Hematopoietic multipotent progenitor cell treated with erythropoietin and hydrocortisone succinate and interleukin-3 and kit ligand, for 15 days (in vitro differentiated cells): ENCODE measurements at regions not wholly inside any gene's neighbourhood (a gene's known extent, or its start where the extent isn't known, plus 50 kb on each side); places are given as distances from the start of the nearest gene placed in this dataset.
"Not testable (repeated sequence)": the region's sequence is repeated elsewhere in the genome, so short reads cannot be mapped to it uniquely, and the experiment has no call there.

ENCODE experiments used
- DNase-seq: peaks from one replicate; pipeline ENCODE4 v3.0.0-alpha.2; 2015; ENCODE audit warnings: low spot score

DNA sequence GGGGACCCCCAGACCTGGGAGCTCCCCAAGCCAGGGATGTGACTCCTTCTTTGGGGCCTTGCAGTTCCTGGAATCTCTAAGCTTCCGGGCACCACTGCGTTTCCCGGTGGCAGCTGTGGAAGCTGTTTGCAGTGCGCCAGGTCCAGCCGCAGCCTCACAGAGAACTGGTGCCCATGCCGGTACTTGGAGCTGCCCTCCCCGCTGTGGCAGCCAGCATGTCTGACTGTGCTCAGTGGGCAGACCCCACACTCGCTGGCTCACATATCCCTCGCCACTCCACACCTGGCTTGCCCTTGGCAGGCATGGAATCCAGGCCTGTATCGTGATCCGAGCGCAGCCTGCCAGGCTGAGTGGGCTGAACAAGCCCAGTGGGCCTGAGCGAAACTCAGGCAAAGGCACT, 753.2 kb upstream of the PCDH20 start:
- DNase-seq: no peak

GRCh38 chr13:62167650-62168172, 752.1 kb upstream of the PCDH20 start:
- no peak for DNase-seq

GRCh38 chr13:62162860-62163259, 747.2 kb upstream of the PCDH20 start:
- no peak for DNase-seq

DNA sequence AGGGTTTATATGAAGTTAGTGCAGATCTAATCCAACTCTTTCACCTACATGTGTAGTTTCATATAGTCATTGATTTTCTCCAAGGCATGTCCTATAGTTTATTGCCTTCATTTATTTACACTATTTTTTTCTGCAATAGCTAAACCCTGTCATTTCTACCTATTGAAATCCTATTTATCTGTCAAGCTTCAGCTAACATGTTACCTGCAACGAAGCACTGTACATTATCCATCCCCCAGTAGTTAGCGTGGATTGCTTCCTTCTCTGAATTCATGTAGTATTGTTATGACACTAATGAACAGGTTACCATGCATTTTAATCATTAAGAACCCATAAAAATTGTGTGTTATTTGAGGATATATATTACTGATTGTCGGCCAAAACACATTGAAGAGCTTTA, 742.9 kb upstream of the PCDH20 start:
- DNase-seq: no peak

GRCh38 chr13:62151724-62152123, 736.1 kb upstream of the PCDH20 start:
- DNase-seq: not testable (repeated sequence)

- DNase-seq: no peak
Observed at GRCh38 chr13:62142048-62142447, 726.4 kb upstream of the PCDH20 start.

DNA sequence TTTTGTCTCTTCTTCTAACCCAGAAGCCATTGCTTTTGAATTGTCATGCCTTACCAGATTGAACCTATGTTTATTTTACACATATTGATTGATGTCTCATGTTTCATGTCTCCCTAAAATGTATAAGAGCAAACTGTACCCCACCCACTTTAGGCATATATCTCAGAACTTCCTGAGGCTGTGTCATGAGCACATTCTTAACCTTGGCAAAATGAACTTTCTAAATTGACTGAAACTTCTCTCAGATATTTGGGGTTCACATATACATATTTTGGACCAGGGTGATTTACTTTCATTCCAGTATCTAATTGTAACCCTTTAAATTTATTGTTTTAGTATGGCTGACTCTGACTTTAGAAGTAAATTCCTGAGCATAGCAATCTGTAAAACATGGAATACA, 723.9 kb upstream of the PCDH20 start:
- no peak for DNase-seq

GRCh38 chr13:62137629-62138405, 722.2 kb upstream of the PCDH20 start:
- no peak for DNase-seq

DNA sequence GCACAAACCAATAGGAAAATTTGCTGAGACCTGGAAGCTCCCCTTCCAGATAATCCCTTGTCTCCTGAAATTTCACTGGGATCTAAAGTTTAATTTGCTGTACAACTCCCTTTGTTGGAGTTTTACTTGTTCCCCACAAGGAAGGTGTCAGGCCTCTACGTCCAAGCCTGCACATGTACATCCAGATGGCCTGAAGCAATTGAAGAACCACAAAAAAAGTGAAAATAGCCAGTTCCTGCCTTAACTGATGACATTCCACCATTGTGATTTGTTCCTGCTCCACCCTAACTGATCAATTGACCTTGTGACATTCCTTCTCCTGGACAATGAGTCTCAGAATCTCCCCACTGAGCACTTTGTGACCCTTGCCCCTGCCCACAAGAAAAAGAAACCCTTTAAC, 716.0 kb upstream of the PCDH20 start:
- DNase-seq: no peak

DNA sequence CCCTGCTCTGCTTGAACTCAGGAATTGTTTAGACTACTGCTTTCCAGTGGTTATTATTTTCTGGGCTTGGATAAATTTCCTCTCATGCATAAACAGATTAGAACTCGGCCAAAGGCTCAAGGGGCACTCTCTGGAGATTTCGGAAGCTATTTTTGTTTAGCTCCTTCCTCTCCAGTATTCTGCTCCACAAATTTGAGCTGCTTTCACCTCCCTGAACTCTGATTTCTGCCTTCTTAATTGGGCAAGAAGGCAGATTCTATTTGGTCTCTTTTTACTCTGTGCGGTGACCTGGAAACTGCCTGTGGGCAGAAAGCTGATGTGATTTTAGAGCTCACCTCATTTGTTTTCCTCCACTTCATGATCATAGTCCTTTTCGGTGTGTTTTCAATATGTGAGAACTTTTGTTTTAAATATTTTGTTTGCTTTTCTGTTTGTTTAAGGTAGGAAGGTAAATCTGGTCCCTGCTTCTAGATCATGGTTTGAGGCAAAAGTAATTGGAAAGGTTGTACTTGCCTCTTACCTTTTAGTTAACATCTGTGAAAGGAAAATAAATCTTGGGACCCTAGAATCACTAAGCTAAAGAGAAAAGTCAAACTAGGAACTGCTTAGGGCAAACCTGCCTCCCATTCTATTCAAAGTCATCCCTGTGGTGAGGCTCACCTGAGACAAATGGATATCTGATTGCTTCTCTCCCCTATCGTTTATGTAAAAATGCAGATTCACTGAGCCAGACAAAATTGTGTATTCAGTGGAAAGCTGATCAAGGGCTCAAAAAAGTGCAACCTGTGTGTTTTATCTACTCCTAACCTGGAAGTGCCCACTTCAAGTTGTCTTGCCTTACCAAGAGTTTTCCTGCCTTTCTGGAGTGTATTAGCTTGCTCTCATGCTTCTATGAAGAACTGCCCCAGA, 714.7 kb upstream of the PCDH20 start:
- DNase-seq: no peak

DNA sequence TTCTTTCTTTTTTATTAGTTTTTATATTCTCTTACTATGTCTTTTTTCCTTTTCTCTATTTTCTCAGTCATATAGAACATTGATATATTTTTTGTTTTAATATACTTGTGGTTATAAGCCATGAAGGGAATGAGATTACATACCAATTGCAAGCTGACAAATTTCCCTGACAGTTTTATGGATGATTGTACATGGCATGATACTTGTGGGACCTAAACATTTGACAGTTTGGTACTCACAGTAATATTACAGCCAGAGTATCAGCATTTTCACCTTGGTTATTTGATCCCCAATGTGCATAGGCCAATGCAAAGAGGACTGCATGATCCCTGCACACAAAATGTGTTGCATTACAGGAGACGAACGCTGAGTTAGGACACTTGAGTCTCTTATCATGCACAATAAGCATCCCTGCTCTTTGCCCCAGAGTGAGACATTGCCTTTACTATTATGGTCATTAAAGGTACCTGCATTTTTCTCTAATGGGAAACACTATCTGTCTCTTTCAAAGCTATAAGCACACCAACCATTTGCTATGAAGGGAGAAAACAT, 713.4 kb upstream of the PCDH20 start:
- no peak for DNase-seq

DNA sequence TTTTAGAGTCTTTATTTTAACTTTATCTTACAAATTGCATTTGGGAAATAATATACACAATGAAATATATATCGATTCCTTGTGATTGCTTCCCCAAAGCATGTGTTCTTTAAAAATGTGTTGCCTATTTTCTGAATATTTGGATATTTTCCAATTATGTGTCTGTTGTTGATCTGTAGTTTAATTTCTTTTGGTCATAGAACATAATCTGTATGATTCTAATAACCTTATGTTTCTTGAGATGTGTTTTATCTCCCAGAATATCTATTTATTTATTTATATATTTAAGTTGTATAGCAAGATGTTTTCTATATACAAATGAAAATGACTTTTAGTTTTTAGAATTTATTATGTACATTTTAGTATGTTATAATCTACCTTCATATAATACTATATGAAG, 710.8 kb upstream of the PCDH20 start:
- DNase-seq: no peak

DNA sequence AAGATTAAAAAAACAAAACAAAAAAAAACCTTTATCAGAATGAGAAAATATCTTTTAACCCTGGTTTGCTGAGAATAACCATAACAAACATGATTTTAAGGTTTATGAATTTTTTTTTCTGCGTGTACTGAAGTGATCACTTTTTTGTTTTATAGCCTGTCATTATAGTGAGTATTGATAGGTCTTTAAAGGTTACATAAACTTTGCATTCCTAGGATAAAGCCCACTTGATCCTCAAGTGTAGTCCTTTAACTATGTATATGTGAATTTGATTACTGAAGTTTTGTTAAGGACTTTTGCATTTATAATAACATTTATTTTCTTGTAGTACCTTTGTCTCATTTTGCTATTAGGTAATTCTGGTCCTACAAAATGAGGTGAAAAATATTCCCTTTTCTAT, 709.8 kb upstream of the PCDH20 start:
- no peak for DNase-seq

DNA sequence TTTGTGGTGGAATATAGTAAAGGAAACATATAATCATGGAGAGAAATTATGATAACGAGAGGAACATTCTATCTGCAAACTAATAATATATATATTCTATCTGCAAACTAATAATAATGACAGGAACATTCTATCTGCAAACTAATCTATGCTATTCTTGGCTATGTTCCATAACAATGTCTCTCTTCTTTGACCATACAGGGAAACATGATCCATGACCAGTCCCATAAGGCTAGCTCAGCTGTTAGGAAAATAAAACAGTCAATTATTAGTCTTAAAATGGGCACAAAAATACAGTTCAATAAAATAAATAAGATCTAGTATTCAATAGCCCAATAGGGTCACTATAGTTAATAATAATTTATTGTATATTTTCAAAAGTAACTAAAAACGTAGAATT, 707.8 kb upstream of the PCDH20 start:
- no peak for DNase-seq

DNA sequence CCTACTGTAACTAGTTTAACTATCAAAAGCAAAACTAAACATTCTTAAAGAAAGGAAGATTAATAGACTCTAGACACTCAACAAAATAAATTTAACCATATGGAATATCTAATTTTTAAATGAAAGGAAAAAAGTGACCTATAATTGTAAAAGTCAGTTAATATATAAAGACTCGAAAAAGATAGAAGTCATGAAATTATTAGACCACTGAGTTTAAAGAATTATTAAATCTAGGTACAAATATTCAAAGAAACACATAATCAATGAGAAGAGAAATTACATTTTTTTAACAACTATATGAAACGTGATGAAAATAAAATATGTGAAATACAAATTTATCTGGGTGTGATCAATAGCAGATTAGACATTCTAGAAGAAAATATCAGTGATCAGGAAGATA, 706.8 kb upstream of the PCDH20 start:
- DNase-seq: no peak

GRCh38 chr13:62119739-62120700, 704.4 kb upstream of the PCDH20 start:
- no peak for DNase-seq

DNA sequence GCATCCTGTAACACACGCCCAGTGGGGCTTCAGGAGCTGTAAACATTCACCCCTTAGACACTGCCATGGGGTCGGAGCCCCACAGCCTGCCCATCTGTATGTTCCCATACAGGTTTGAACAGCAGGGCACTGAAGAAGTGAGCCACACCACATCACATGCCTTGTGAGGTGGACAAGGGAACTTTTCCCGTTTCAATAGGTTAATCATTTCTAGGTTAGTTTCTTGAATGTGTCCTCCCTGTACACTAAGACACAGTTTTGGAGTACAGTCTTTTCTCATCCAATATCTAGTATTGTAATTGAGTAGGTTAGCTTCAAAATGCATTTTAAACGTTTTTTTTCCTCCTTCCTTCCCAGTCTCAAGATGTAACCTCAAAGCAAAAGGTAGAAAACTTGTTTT, 700.2 kb upstream of the PCDH20 start:
- no peak for DNase-seq

GRCh38 chr13:62113179-62113578, 697.5 kb upstream of the PCDH20 start:
- no peak for DNase-seq

DNA sequence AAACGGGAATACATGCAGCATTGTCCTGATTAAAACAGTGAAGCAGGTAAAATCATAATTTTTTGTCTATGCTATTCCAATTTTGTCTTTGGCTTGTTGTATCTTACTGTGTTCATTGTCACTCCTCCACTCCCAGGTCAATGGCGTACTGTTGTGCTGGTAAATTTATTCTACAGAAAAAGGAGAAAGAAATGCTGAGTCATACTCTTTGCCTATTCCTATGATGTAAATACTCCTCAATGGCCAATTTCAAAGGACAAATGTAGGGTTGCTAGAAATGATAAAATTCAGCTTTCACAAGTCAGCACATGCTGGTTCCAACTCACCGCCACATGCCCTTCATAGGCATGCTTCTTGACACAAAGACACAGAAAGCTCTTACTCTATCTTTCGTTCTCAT, 694.4 kb upstream of the PCDH20 start:
- DNase-seq: no peak

DNA sequence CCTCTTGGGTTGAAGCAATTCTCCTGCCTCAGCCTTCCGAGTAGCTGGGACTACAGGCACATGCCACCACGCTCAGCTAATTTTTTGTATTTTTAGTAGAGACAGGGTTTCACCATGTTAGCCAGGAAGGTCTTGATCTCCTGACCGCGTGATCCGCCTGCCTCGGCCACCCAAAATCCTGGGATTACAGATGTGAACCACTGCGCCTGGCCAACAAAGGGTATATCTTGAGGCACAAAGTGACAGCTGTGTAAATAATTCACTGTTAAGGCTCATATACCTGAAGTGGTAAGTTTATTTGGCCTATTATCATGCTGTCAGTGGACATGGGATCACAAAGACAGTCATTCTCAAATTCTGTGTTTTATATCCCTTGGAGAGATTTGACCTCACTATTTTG, 688.5 kb upstream of the PCDH20 start:
- DNase-seq: not testable (repeated sequence)

DNA sequence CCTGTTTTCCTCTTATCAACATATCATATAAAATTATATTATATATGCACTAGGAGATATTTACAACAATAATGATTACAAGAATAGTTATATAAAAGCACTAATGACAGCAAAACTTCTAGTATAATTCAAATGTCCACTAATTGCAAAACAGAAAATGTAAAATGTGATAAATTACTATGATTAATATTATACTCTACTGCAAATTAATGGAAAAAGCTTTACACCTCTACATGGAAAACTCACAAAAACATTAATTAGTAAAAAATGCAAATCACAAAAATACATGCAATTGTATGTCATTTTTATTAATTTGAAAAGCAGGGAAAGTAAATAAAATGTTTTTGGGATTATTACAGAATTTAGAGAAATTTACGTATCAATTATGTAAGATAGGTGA, 681.0 kb upstream of the PCDH20 start:
- DNase-seq: no peak

GRCh38 chr13:62094932-62095331, 679.3 kb upstream of the PCDH20 start:
- no peak for DNase-seq
